BJ (cell line): ENCODE measurements at regions not wholly inside any gene's neighbourhood (a gene's known extent, or its start where the extent isn't known, plus 50 kb on each side); places are given as distances from the start of the nearest gene placed in this dataset.

Experiments used
- CTCF ChIA-PET: fragments of 350-600 bp; formaldehyde crosslinking; extraction: SDS; loops from one replicate; lab custom pipeline; 2021; ENCODE audit warnings: antibody characterized with exemption, inconsistent platforms; lab: Yijun Ruan, JAX
- POLR2A ChIA-PET: fragments of 300-600 bp; sonication (Branson Sonifier 250); formaldehyde crosslinking; extraction: SDS; loops from one replicate; lab custom pipeline; 2021; ENCODE audit warnings: antibody characterized with exemption; lab: Charles Lee
- DNase-seq: peaks from one replicate; pipeline ENCODE4 v3.0.0-alpha.2; 2011; ENCODE audit warnings: low read depth
- H3K27me3 ChIP-seq: 2 replicates; pipeline ENCODE4 v1.6.0; 2011; ENCODE audit warnings: low read length; ENCODE audit not compliant: control insufficient read depth, insufficient read depth
- H3K36me3 ChIP-seq: 2 replicates; pipeline ENCODE4 v1.5.1; 2011; ENCODE audit warnings: low read length; ENCODE audit not compliant: control insufficient read depth, insufficient read depth
- H3K4me3 ChIP-seq: 2 replicates; pipeline ENCODE4 v1.5.1; 2011; ENCODE audit warnings: low read depth, mild to moderate bottlenecking, control low read depth, low read length
- TF ChIP-seq, protein P1 (sequence below): IDR thresholded peaks from 2 replicates; pipeline ENCODE4 v1.5.1; 2011; ENCODE audit warnings: low read depth, mild to moderate bottlenecking, control low read depth, inconsistent platforms, low read length, moderate library complexity; ENCODE audit not compliant: insufficient read depth

DNA sequence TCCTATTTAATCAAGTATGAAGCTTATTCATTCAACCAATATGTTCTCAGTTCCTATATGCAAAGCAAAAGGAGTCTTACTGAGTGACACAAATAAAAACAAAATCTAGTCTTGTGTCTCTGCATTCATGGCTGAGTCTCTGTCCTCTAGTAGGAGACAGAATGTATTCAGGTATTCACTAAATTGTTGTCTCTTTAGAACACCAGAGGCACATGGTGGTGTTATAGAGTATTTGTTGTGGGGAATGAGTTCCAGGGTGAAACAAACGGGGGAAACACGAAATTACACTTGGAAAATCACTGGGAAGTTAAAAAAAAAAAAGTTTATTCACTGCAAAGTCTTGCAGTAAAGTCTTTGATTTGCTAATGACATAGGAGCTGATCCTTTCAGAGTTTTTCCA lies 131.7 kb upstream of the FSHR start:
- Histone ChIP-seq H3K36me3 (no peaks in the 10 kb centered on the region), H3K4me3 (no peak overlapping the region), H3K27me3 (no peaks in the 10 kb centered on the region)
- CTCF ChIA-PET, result interaction anchor here (0.7 to 1.8 kb wide), 2 partner anchors 340 to 1144 kb away, joined by 4 to 6 read pairs; no protein-coding TSS in a partner anchor
- POLR2A ChIA-PET, result no interaction called here
- TF ChIP-seq, protein P1, sequence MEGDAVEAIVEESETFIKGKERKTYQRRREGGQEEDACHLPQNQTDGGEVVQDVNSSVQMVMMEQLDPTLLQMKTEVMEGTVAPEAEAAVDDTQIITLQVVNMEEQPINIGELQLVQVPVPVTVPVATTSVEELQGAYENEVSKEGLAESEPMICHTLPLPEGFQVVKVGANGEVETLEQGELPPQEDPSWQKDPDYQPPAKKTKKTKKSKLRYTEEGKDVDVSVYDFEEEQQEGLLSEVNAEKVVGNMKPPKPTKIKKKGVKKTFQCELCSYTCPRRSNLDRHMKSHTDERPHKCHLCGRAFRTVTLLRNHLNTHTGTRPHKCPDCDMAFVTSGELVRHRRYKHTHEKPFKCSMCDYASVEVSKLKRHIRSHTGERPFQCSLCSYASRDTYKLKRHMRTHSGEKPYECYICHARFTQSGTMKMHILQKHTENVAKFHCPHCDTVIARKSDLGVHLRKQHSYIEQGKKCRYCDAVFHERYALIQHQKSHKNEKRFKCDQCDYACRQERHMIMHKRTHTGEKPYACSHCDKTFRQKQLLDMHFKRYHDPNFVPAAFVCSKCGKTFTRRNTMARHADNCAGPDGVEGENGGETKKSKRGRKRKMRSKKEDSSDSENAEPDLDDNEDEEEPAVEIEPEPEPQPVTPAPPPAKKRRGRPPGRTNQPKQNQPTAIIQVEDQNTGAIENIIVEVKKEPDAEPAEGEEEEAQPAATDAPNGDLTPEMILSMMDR, result no peak
- no peak for DNase-seq

- no peak overlapping the region for H3K4me3 ChIP-seq
- H3K36me3 ChIP-seq, result no peaks in the 10 kb centered on the region
- ChIA-PET POLR2A (no interaction called here), CTCF (no interaction called here)
- TF ChIP-seq, protein P1, result no peak
- no peaks in the 10 kb centered on the region for H3K27me3 ChIP-seq
- no peak for DNase-seq
These were observed 124.2 kb upstream of the FSHR start for GRCh38 chr2:49278561-49278960.

- DNase-seq, result no peak
- Histone ChIP-seq H3K36me3 (no peaks in the 10 kb centered on the region), H3K4me3 (no peak overlapping the region), H3K27me3 (no peaks in the 10 kb centered on the region)
- TF ChIP-seq, protein P1, result no peak
- ChIA-PET POLR2A (no interaction called here), CTCF (no interaction called here)
These were observed 123.8 kb upstream of the FSHR start for GRCh38 chr2:49278141-49278540.

GRCh38 chr2:49271060-49271606 lies 116.8 kb upstream of the FSHR start:
- Histone ChIP-seq H3K27me3 (no peaks in the 10 kb centered on the region), H3K4me3 (no peak overlapping the region), H3K36me3 (no peaks in the 10 kb centered on the region)
- TF ChIP-seq, protein P1, result no peak
- POLR2A ChIA-PET, result no interaction called here
- CTCF ChIA-PET, result no interaction called here
- no peak for DNase-seq

GRCh38 chr2:49270091-49270490 lies 115.8 kb upstream of the FSHR start:
- POLR2A ChIA-PET, result no interaction called here
- TF ChIP-seq, protein P1, result no peak
- no peak for DNase-seq
- CTCF ChIA-PET, result interaction anchor here (1.0 to 1.1 kb wide), 2 partner anchors 14 to 53 kb away, joined by 3 read pairs; no protein-coding TSS in a partner anchor
- Histone ChIP-seq H3K36me3 (no peaks in the 10 kb centered on the region), H3K27me3 (no peaks in the 10 kb centered on the region), H3K4me3 (no peak overlapping the region)
